ENCODE measurements at regions not wholly inside any gene's neighbourhood (a gene's known extent, or its start where the extent isn't known, plus 50 kb on each side); places are given as distances from the start of the nearest gene placed in this dataset.

GRCh38 chr9:7402334-7403027 is 397.1 kb downstream of the DMAC1 start:
- DNase-seq (ENCODE audit: low read depth, low spot score) = no peak

- no peak for DNase-seq (ENCODE audit: low read depth, low spot score)
Observed at GRCh38 chr9:7401116-7401515, 398.5 kb downstream of the DMAC1 start.

- no peak for DNase-seq (ENCODE audit: low read depth, low spot score)
Observed at GRCh38 chr9:7394002-7394774, 405.4 kb downstream of the DMAC1 start.

GRCh38 chr9:7392148-7392547 is 407.4 kb downstream of the DMAC1 start:
- DNase-seq (ENCODE audit: low read depth, low spot score) = no peak

GRCh38 chr9:7388755-7389154 is 410.8 kb downstream of the DMAC1 start:
- DNase-seq (ENCODE audit: low read depth, low spot score) = no peak

GRCh38 chr9:7387840-7388239 is 411.7 kb downstream of the DMAC1 start:
- DNase-seq (ENCODE audit: low read depth, low spot score) = no peak

- no peak for DNase-seq (ENCODE audit: low read depth, low spot score)
Observed at GRCh38 chr9:7382304-7382703, 417.3 kb downstream of the DMAC1 start.

- DNase-seq (ENCODE audit: low read depth, low spot score) = no peak
Observed at GRCh38 chr9:7377489-7377888, 422.1 kb downstream of the DMAC1 start.

GRCh38 chr9:7376833-7377232 is 422.7 kb downstream of the DMAC1 start:
- DNase-seq (ENCODE audit: low read depth, low spot score) = no peak

- DNase-seq (ENCODE audit: low read depth, low spot score) = no peak
Observed at GRCh38 chr9:7376213-7376612, 423.4 kb downstream of the DMAC1 start.

- no peak for DNase-seq (ENCODE audit: low read depth, low spot score)
Observed at GRCh38 chr9:7375013-7375511, 424.5 kb downstream of the DMAC1 start.

GRCh38 chr9:7370988-7371387 is 428.6 kb downstream of the DMAC1 start:
- no peak for DNase-seq (ENCODE audit: low read depth, low spot score)

- no peak for DNase-seq (ENCODE audit: low read depth, low spot score)
Observed at GRCh38 chr9:7370381-7370780, 429.2 kb downstream of the DMAC1 start.

- no peak for DNase-seq (ENCODE audit: low read depth, low spot score)
Observed at GRCh38 chr9:7369384-7369821, 430.2 kb downstream of the DMAC1 start.

GRCh38 chr9:7368410-7369292 is 430.9 kb downstream of the DMAC1 start:
- DNase-seq (ENCODE audit: low read depth, low spot score) = no peak

GRCh38 chr9:7367726-7368125 is 431.9 kb downstream of the DMAC1 start:
- no peak for DNase-seq (ENCODE audit: low read depth, low spot score)

- DNase-seq (ENCODE audit: low read depth, low spot score) = no peak
Observed at GRCh38 chr9:7366121-7366520, 433.5 kb downstream of the DMAC1 start.

- DNase-seq (ENCODE audit: low read depth, low spot score) = no peak
Observed at GRCh38 chr9:7363777-7364477, 435.7 kb downstream of the DMAC1 start.

GRCh38 chr9:7360513-7360912 is 439.1 kb downstream of the DMAC1 start:
- no peak for DNase-seq (ENCODE audit: low read depth, low spot score)

GRCh38 chr9:7358876-7359275 is 440.7 kb downstream of the DMAC1 start:
- DNase-seq (ENCODE audit: low read depth, low spot score) = no peak

- no peak for DNase-seq (ENCODE audit: low read depth, low spot score)
Observed at GRCh38 chr9:7354704-7355103, 444.9 kb downstream of the DMAC1 start.

Data from smooth muscle cell of the brain vasculature (primary cell).